ENCODE measurements at regions not wholly inside any gene's neighbourhood (a gene's known extent, or its start where the extent isn't known, plus 50 kb on each side); places are given as distances from the start of the nearest gene placed in this dataset.

- H2AFZ ChIP-seq: no peak overlapping the region
- H3F3A ChIP-seq (ENCODE audit: insufficient read depth, low read depth): no peaks in the 10 kb centered on the region
- no peak for DNase-seq
- CTCF ChIA-PET: no interaction called here
- H3K4me1 ChIP-seq (replicated peaks; ENCODE audit: insufficient read depth): no peaks in the 10 kb centered on the region
- no peak overlapping the region for H3K4me3 ChIP-seq
- POLR2A ChIA-PET (ENCODE audit: unreplicated experiment): no interaction called here
- H3K27ac ChIP-seq: no peak overlapping the region
- TF ChIP-seq EZH2 (IDR thresholded peaks at IDR 0.05; ENCODE audit: low read depth): no peak
- no peak for TF ChIP-seq CTCF (conservative IDR thresholded peaks at IDR 0.05)
- BruUV-seq (replicated peaks): no TSS peak
- H4K20me1 ChIP-seq (ENCODE audit: insufficient read depth): no peaks in the 10 kb centered on the region
- H3K79me2 ChIP-seq (ENCODE audit: low read depth): no peaks in the 10 kb centered on the region
- no peaks in the 10 kb centered on the region for H3K27me3 ChIP-seq (ENCODE audit: insufficient read depth, low read depth)
- intact Hi-C loops (cut with micrococcal nuclease; ENCODE audit: unreplicated experiment): no loop called here
- no peaks in the 10 kb centered on the region for H3K9me3 ChIP-seq (ENCODE audit: insufficient read depth, low read depth)
- peaks cover 2% of the 10 kb centered on the region; the same call in 1 of the 2 replicates for H3K9me2 ChIP-seq (ENCODE audit: insufficient read depth)
- no peaks in the 10 kb centered on the region for H3K36me3 ChIP-seq (ENCODE audit: low read depth)
- no peak overlapping the region for H3K4me2 ChIP-seq
Measured at GRCh38 chr7:115864082-115864481, 166.5 kb downstream of the TFEC start.

DNA sequence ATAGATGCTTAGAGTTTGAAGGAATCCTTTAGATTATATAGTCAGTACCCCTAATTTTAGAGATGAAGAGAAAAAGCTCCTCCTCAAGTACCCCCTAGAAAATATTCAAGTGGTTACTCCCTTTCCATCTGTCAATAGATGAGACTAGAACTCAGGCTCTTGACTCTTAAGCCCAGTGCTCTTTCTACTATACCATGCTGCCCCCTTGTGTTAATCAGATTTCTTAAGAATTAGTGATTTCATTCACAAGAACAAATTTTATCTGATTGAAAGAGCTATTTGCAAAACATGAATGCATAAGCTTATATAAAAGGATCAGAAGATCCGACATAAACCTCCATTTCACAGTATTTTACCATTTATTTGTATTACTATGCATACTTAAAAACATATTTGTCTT, 179.3 kb downstream of the TFEC start:
- Histone ChIP-seq H3K9me3 (ENCODE audit: insufficient read depth, low read depth) (no peaks in the 10 kb centered on the region; the same call in 1 of the 2 replicates), H3K9me2 (ENCODE audit: insufficient read depth) (no peaks in the 10 kb centered on the region; the same call in 1 of the 2 replicates), H2AFZ (no peak overlapping the region), H3K36me3 (ENCODE audit: low read depth) (no peaks in the 10 kb centered on the region), H3K79me2 (ENCODE audit: low read depth) (no peaks in the 10 kb centered on the region), H3K27ac (no peak overlapping the region), H3K4me2 (no peak overlapping the region), H3K4me3 (no peak overlapping the region), H3K27me3 (ENCODE audit: insufficient read depth, low read depth) (no peaks in the 10 kb centered on the region), H3F3A (ENCODE audit: insufficient read depth, low read depth) (no peaks in the 10 kb centered on the region), H3K4me1 (replicated peaks; ENCODE audit: insufficient read depth) (no peaks in the 10 kb centered on the region), H4K20me1 (ENCODE audit: insufficient read depth) (no peaks in the 10 kb centered on the region)
- CTCF ChIA-PET: interaction anchor here (0.5 to 1.7 kb wide), 8 partner anchors 9 to 1824 kb away, joined by 3 to 12 read pairs (median 4); no protein-coding TSS in a partner anchor
- BruUV-seq (replicated peaks): no TSS peak
- POLR2A ChIA-PET (ENCODE audit: unreplicated experiment): interaction anchor here (0.6 to 0.7 kb wide), 2 partner anchors 706 to 1758 kb away, joined by 5 to 15 read pairs; no protein-coding TSS in a partner anchor
- intact Hi-C loops (cut with micrococcal nuclease; ENCODE audit: unreplicated experiment): loop anchor here (1.0 to 5.0 kb wide), 5 partner anchors 272 to 1824 kb away; no protein-coding TSS in a partner anchor
- peak in 1 of 2 experiments; percentile 37 for DNase-seq
- TF ChIP-seq CTCF (conservative IDR thresholded peaks at IDR 0.05): peak; percentile 82
- no peak for TF ChIP-seq EZH2 (IDR thresholded peaks at IDR 0.05; ENCODE audit: low read depth)

DNA sequence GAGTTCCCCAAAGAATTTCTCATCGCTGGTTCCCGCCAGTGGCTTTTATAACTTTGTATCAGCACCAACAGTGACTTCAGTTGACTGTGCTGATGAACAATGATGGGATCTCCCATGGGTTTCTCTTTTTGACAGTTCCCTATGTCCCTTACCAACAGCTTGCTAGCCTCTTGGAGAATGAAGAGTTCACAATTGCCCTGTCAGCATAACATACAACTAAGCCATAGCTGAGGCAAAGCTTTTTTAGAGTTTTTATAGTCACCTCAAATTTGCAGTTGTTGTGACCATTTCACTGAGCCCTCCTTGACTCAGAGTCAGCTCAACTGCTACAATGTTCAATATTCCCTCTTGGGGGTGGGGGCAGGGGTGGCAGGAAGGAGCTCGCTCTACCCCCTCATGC, 179.8 kb downstream of the TFEC start:
- Histone ChIP-seq H3K79me2 (ENCODE audit: low read depth) (no peaks in the 10 kb centered on the region), H3K4me2 (no peak overlapping the region), H3K4me1 (replicated peaks; ENCODE audit: insufficient read depth) (no peaks in the 10 kb centered on the region), H3K4me3 (no peak overlapping the region), H4K20me1 (ENCODE audit: insufficient read depth) (no peaks in the 10 kb centered on the region), H3F3A (ENCODE audit: insufficient read depth, low read depth) (no peaks in the 10 kb centered on the region), H2AFZ (no peak overlapping the region; the same call in 1 of the 2 replicates), H3K36me3 (ENCODE audit: low read depth) (no peaks in the 10 kb centered on the region), H3K27me3 (ENCODE audit: insufficient read depth, low read depth) (no peaks in the 10 kb centered on the region), H3K9me2 (ENCODE audit: insufficient read depth) (no peaks in the 10 kb centered on the region; the same call in 1 of the 2 replicates), H3K9me3 (ENCODE audit: insufficient read depth, low read depth) (no peaks in the 10 kb centered on the region; the same call in 1 of the 2 replicates), H3K27ac (no peak overlapping the region)
- intact Hi-C loops (cut with micrococcal nuclease; ENCODE audit: unreplicated experiment): loop anchor here (1.0 to 5.0 kb wide), 5 partner anchors 272 to 1824 kb away; no protein-coding TSS in a partner anchor
- ChIA-PET POLR2A (ENCODE audit: unreplicated experiment) (no interaction called here), CTCF (interaction anchor here (0.6 to 1.7 kb wide), 7 partner anchors 21 to 1824 kb away, joined by 3 to 12 read pairs (median 4); no protein-coding TSS in a partner anchor)
- BruUV-seq (replicated peaks): no TSS peak
- TF ChIP-seq EZH2 (IDR thresholded peaks at IDR 0.05; ENCODE audit: low read depth) (no peak), CTCF (conservative IDR thresholded peaks at IDR 0.05) (no peak)
- no peak for DNase-seq

Data from PC-9 (cell line).